Anterior cingulate cortex (tissue), 58 donors: ENCODE measurements at regions not wholly inside any gene's neighbourhood (a gene's known extent, or its start where the extent isn't known, plus 50 kb on each side); places are given as distances from the start of the nearest gene placed in this dataset.

ENCODE experiments used
- DNase-seq, 58 donors: peaks; one replicate each; lab custom pipeline; 2025; lab: John Stamatoyannopoulos, UW

- no peak for DNase-seq
These were observed 79.0 kb downstream of the MTERF1 start for GRCh38 chr7:91801331-91801983.

GRCh38 chr7:91811236-91811635 is 69.3 kb downstream of the MTERF1 start:
- DNase-seq = no peak

- DNase-seq = no peak
These were observed 68.9 kb downstream of the MTERF1 start for GRCh38 chr7:91811641-91812040.

- DNase-seq = no peak
These were observed 68.1 kb downstream of the MTERF1 start for GRCh38 chr7:91812388-91812787.

GRCh38 chr7:91814189-91814588 is 66.3 kb downstream of the MTERF1 start:
- DNase-seq = no peak
